ENCODE measurements at regions not wholly inside any gene's neighbourhood (a gene's known extent, or its start where the extent isn't known, plus 50 kb on each side); places are given as distances from the start of the nearest gene placed in this dataset.

GRCh38 chr14:22341049-22341448 lies 248.0 kb downstream of the DAD1 start:
- H3K36me3 ChIP-seq (replicated peaks in 1 of 2; ENCODE audit: control extremely low read depth in 1 of 2, control insufficient read depth in 1 of 2, extremely low read depth in 1 of 2, insufficient read depth in 2 of 2, low read length in 1 of 2) = no peaks in the 10 kb centered on the region
- WGBS (ENCODE audit: insufficient coverage) = no CpG with 5 or more reads among the region's 3 CpGs

More at GRCh38 chr14:22341049-22341448, 248.0 kb downstream of the DAD1 start:
- TF ChIP-seq EZH2 (IDR thresholded peaks at IDR 0.05; ENCODE audit: borderline replicate concordance, insufficient read depth, low read depth, low read length, poor library complexity, severe bottlenecking) = no peak
- no peak for TF ChIP-seq CTCF (IDR thresholded peaks at IDR 0.05)
- H3K9ac ChIP-seq (ENCODE audit: low read length) = no peak overlapping the region
- peaks cover 8% of the 10 kb centered on the region for H3K27me3 Mint-ChIP-seq
- H3K4me1 ChIP-seq (ENCODE audit: control insufficient read depth in 2 of 2, insufficient read depth in 2 of 2, low read length in 2 of 2) = no peaks in the 10 kb centered on the region
- CTCF ChIA-PET = interaction anchor here (2.8 kb wide), 1 partner anchor 20 kb away, joined by 12 read pairs; no protein-coding TSS in a partner anchor
- no peak overlapping the region for H3K4me3 Mint-ChIP-seq
- no peaks in the 10 kb centered on the region for H4K20me1 ChIP-seq (ENCODE audit: control insufficient read depth, insufficient read depth, low read length, poor library complexity, severe bottlenecking)
- intact Hi-C loops (cut with micrococcal nuclease) = no loop called here
- no peak overlapping the region for H2AFZ ChIP-seq (ENCODE audit: insufficient read depth, low read depth, low read length, poor library complexity, severe bottlenecking)
- peaks cover 14% of the 10 kb centered on the region for H3K9me3 Mint-ChIP-seq (ENCODE audit: insufficient read depth)
- POLR2A ChIA-PET = no interaction called here
- H3K4me1 Mint-ChIP-seq = peaks cover 3% of the 10 kb centered on the region
- H3K79me2 ChIP-seq (ENCODE audit: control insufficient read depth, insufficient read depth, low read length) = no peaks in the 10 kb centered on the region
- no peak for DNase-seq
- H3K4me3 ChIP-seq (ENCODE audit: control extremely low read depth in 1 of 5, extremely low read depth in 1 of 5, insufficient read depth in 1 of 5, low read depth in 2 of 5, low read length in 4 of 5) = no peak overlapping the region
- H3K27ac Mint-ChIP-seq = no peak overlapping the region
- peaks cover 5 to 20% (median 12%) of the 10 kb centered on the region in 3 donors for H3K9me3 ChIP-seq (ENCODE audit: control extremely low read depth in 1 of 3, control insufficient read depth in 2 of 3, insufficient read depth in 1 of 3, low read length in 2 of 3)
- H3K27me3 ChIP-seq (replicated peaks in 1 of 4; ENCODE audit: control extremely low read depth in 1 of 4, control insufficient read depth in 3 of 4, insufficient read depth in 4 of 4, low read length in 3 of 4) = peaks cover 0 to 3% (median 2%) of the 10 kb centered on the region in 4 experiments
- no peak for ATAC-seq (ENCODE audit: low read depth)
- H3K4me2 ChIP-seq (replicated peaks; ENCODE audit: low read depth, low read length, poor library complexity, severe bottlenecking) = no peak overlapping the region
- H3K27ac ChIP-seq (ENCODE audit: low read length in 2 of 2) = no peak overlapping the region
